ENCODE measurements at regions not wholly inside any gene's neighbourhood (a gene's known extent, or its start where the extent isn't known, plus 50 kb on each side); places are given as distances from the start of the nearest gene placed in this dataset.

GRCh38 chr5:58122157-58122556, 337.7 kb downstream of the PLK2 start:
- Histone ChIP-seq H3K27ac (replicated peaks) (no peak overlapping the region), H3K4me3 (replicated peaks; ENCODE audit: insufficient read depth, low read length) (no peak overlapping the region), H3K27me3 (ENCODE audit: insufficient read depth, poor library complexity, severe bottlenecking) (no peaks in the 10 kb centered on the region)
- no peak for DNase-seq (ENCODE audit: low read depth in 1 of 2, low spot score in 1 of 2)
- no peak for TF ChIP-seq SPI1 (IDR thresholded peaks at IDR 0.05; ENCODE audit: borderline replicate concordance, low read depth)
- TF ChIP-seq POLR2AphosphoS5 (IDR thresholded peaks at IDR 0.05; ENCODE audit: low read depth): no peak
- TF ChIP-seq CTCF (IDR thresholded peaks at IDR 0.05; ENCODE audit: insufficient read depth, low read length): no peak
- no peak for TF ChIP-seq REST (IDR thresholded peaks at IDR 0.05; ENCODE audit: insufficient replicate concordance, low read depth)
- no peak for TF ChIP-seq GABPA (IDR thresholded peaks at IDR 0.05; ENCODE audit: low read depth)

GRCh38 chr5:58121391-58121790, 338.5 kb downstream of the PLK2 start:
- DNase-seq (ENCODE audit: low read depth in 1 of 2, low spot score in 1 of 2): no peak
- TF ChIP-seq SPI1 (IDR thresholded peaks at IDR 0.05; ENCODE audit: borderline replicate concordance, low read depth) (no peak), GABPA (IDR thresholded peaks at IDR 0.05; ENCODE audit: low read depth) (no peak), POLR2AphosphoS5 (IDR thresholded peaks at IDR 0.05; ENCODE audit: low read depth) (no peak), CTCF (IDR thresholded peaks at IDR 0.05; ENCODE audit: insufficient read depth, low read length) (no peak), REST (IDR thresholded peaks at IDR 0.05; ENCODE audit: insufficient replicate concordance, low read depth) (no peak)
- no peaks in the 10 kb centered on the region for H3K27me3 ChIP-seq (ENCODE audit: insufficient read depth, poor library complexity, severe bottlenecking)
- no peak overlapping the region for H3K4me3 ChIP-seq (replicated peaks; ENCODE audit: insufficient read depth, low read length)
- H3K27ac ChIP-seq (replicated peaks): no peak overlapping the region

GRCh38 chr5:58117542-58117941, 342.3 kb downstream of the PLK2 start:
- H3K27me3 ChIP-seq (ENCODE audit: insufficient read depth, poor library complexity, severe bottlenecking): no peaks in the 10 kb centered on the region
- H3K27ac ChIP-seq (replicated peaks): no peak overlapping the region
- DNase-seq (ENCODE audit: low read depth in 1 of 2, low spot score in 1 of 2): no peak
- no peak overlapping the region for H3K4me3 ChIP-seq (replicated peaks; ENCODE audit: insufficient read depth, low read length)
- no peak for TF ChIP-seq POLR2AphosphoS5 (IDR thresholded peaks at IDR 0.05; ENCODE audit: low read depth)
- no peak for TF ChIP-seq GABPA (IDR thresholded peaks at IDR 0.05; ENCODE audit: low read depth)
- no peak for TF ChIP-seq SPI1 (IDR thresholded peaks at IDR 0.05; ENCODE audit: borderline replicate concordance, low read depth)
- TF ChIP-seq CTCF (IDR thresholded peaks at IDR 0.05; ENCODE audit: insufficient read depth, low read length): no peak
- no peak for TF ChIP-seq REST (IDR thresholded peaks at IDR 0.05; ENCODE audit: insufficient replicate concordance, low read depth)
